Fibroblast of lung (primary cell): ENCODE measurements at regions not wholly inside any gene's neighbourhood (a gene's known extent, or its start where the extent isn't known, plus 50 kb on each side); places are given as distances from the start of the nearest gene placed in this dataset.

Experiments used
- DNase-seq, 2 donors: peaks; one replicate each; pipeline versions ENCODE4 v3.0.0 to v3.0.0-alpha.2; 2010; ENCODE audit warnings: low read depth in 2 of 2
- H2AFZ ChIP-seq: 2 replicates; pipeline ENCODE4 v1.5.1; 2012; ENCODE audit warnings: low read length, control low read depth, inconsistent platforms
- H3K27ac ChIP-seq: 2 replicates; pipeline ENCODE4 v1.5.1; 2011; ENCODE audit warnings: low read length, control low read depth; ENCODE audit not compliant: insufficient read depth
- H3K27me3 ChIP-seq: 2 replicates; pipeline ENCODE4 v1.5.1; 2011; ENCODE audit warnings: mild to moderate bottlenecking, low read length; ENCODE audit not compliant: control insufficient read depth, insufficient read depth
- H3K36me3 ChIP-seq: 2 replicates; pipeline ENCODE4 v1.5.1; 2011; ENCODE audit warnings: low read length; ENCODE audit not compliant: control insufficient read depth, insufficient read depth
- H3K4me1 ChIP-seq: 2 replicates; pipeline ENCODE4 v1.5.1; 2011; ENCODE audit warnings: low read length; ENCODE audit not compliant: control insufficient read depth, insufficient read depth; ENCODE audit errors: extremely low read depth
- H3K4me2 ChIP-seq: 2 replicates; pipeline ENCODE4 v1.5.1; 2011; ENCODE audit warnings: low read length, control low read depth; ENCODE audit not compliant: insufficient read depth; ENCODE audit errors: extremely low read depth
- H3K4me3 ChIP-seq, 4 experiments: fragments of 200-600 bp in 1 of 4; sonication (generic) in 1 of 4; replicated peaks in 1 of 4; 2 replicates each; pipeline ENCODE4 v1.5.1; 2011 to 2016; ENCODE audit warnings: low read length in 4 of 4, low read depth in 3 of 4, mild to moderate bottlenecking in 3 of 4, control low read depth in 2 of 4, inconsistent platforms in 1 of 4, mixed read lengths in 1 of 4; ENCODE audit not compliant: insufficient read depth in 1 of 4; ENCODE audit errors: control extremely low read depth in 1 of 4
- H3K79me2 ChIP-seq: 2 replicates; pipeline ENCODE4 v1.5.1; 2012; ENCODE audit warnings: mild to moderate bottlenecking, low read length, inconsistent platforms; ENCODE audit not compliant: control insufficient read depth, insufficient read depth
- H3K9ac ChIP-seq: 2 replicates; pipeline ENCODE4 v1.5.1; 2011; ENCODE audit warnings: mild to moderate bottlenecking, low read length, control low read depth; ENCODE audit not compliant: insufficient read depth
- H3K9me3 ChIP-seq: 2 replicates; pipeline ENCODE4 v1.5.1; 2012; ENCODE audit warnings: low read depth, low read length; ENCODE audit not compliant: control insufficient read depth, insufficient read depth
- H4K20me1 ChIP-seq: 2 replicates; pipeline ENCODE4 v1.5.1; 2011; ENCODE audit warnings: low read length; ENCODE audit not compliant: control insufficient read depth, insufficient read depth; ENCODE audit errors: extremely low read depth
- EZH2 ChIP-seq: IDR thresholded peaks from 2 replicates; pipeline ENCODE4 v1.5.1; 2012; ENCODE audit warnings: low read length, control low read depth, mild to moderate bottlenecking; ENCODE audit errors: missing control alignments
- TF ChIP-seq, protein P1 (sequence below), 2 donors: IDR thresholded peaks in 1 of 2; conservative IDR thresholded peaks in 1 of 2; 1 replicate in 1 of 2; 2 replicates in 1 of 2; pipeline ENCODE4 v1.5.1; 2011 to 2012; ENCODE audit warnings: low read length in 2 of 2, control low read depth in 1 of 2, inconsistent platforms in 1 of 2, low read depth in 1 of 2, mild to moderate bottlenecking in 1 of 2

DNA sequence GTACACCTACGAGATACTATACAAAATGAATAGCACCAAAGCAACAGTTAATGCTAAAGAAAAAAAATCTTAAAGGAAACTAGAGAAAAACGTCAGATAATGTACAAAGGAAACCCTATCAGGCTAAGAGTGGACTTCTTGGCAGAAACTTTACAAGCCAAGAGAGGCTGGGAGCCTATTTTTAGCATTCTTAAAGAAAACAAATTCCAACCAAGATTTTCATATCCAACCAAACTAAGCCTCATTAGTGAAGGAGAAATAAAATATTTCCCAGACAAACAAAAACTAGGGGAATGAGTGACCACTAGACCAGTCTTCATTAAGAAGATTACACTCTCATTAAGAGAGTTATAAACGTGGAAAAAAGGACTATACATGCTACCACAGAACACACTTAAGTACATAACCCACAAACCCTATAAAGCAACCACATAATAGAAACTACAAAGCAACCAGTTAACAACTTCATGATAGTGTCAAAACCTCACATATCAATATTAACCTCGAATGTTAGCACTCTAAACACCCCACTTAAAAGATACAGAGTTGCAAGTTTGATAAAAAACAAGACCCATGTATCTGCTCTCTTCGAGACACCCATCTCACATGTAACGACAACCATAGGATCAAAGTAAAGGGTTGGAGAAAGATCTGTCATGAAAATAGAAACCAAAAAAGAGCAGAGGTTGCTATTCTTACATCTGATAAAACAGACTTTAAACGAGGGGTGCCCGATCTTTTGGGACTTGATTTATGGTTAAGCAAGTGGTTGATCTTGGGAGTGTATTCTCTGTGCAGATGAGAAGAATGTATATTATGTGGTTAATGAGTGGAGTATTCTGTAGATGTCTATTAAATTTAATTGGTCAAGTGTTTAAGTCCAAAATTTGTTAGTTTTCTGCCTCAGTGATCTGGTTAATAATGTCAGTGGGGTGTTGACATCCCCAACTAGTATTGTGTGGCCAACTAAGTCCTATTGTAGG lies 1301.4 kb downstream of the PLA2G4A start:
- no peaks in the 10 kb centered on the region for H4K20me1 ChIP-seq
- H3K27me3 ChIP-seq: no peaks in the 10 kb centered on the region
- no peaks in the 10 kb centered on the region for H3K4me1 ChIP-seq
- no peak overlapping the region for H3K27ac ChIP-seq
- no peaks in the 10 kb centered on the region for H3K79me2 ChIP-seq
- H3K4me2 ChIP-seq: no peak overlapping the region
- no peak for TF ChIP-seq EZH2
- TF ChIP-seq, protein P1, sequence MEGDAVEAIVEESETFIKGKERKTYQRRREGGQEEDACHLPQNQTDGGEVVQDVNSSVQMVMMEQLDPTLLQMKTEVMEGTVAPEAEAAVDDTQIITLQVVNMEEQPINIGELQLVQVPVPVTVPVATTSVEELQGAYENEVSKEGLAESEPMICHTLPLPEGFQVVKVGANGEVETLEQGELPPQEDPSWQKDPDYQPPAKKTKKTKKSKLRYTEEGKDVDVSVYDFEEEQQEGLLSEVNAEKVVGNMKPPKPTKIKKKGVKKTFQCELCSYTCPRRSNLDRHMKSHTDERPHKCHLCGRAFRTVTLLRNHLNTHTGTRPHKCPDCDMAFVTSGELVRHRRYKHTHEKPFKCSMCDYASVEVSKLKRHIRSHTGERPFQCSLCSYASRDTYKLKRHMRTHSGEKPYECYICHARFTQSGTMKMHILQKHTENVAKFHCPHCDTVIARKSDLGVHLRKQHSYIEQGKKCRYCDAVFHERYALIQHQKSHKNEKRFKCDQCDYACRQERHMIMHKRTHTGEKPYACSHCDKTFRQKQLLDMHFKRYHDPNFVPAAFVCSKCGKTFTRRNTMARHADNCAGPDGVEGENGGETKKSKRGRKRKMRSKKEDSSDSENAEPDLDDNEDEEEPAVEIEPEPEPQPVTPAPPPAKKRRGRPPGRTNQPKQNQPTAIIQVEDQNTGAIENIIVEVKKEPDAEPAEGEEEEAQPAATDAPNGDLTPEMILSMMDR (conservative IDR thresholded peaks at IDR 0.05 in 1 of 2, IDR thresholded peaks at IDR 0.05 in 1 of 2; ENCODE audit: low read depth in 1 of 2, low read length in 2 of 2): no peak
- no peak overlapping the region for H3K9ac ChIP-seq
- H3K4me3 ChIP-seq: no peak overlapping the region
- H3K36me3 ChIP-seq: no peaks in the 10 kb centered on the region
- H3K9me3 ChIP-seq: no peaks in the 10 kb centered on the region
- DNase-seq: peak in 1 of 2 donors; percentile 17
- H2AFZ ChIP-seq: no peak overlapping the region

DNA sequence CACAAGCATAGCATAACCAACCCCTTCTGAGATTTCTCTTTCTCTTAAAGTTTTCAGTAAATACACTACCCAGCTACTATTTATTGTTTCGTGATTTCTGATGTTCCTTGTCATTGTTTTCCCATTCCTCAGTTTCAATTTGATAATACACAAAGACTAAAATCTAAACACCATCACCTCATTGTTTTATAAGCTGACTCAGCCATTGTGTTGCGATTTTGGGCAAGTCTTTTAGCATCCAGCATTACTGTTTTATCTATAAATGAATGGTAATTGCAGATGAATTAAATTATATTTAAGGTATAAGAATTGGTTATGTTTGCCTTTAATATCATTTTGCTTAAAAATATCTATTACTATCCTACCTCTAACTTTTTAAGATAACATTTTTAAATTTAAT lies 1308.5 kb downstream of the PLA2G4A start:
- Histone ChIP-seq H3K79me2 (no peaks in the 10 kb centered on the region), H3K4me3 (no peak overlapping the region), H3K9ac (no peak overlapping the region), H2AFZ (no peak overlapping the region), H3K4me1 (no peaks in the 10 kb centered on the region), H3K36me3 (no peaks in the 10 kb centered on the region), H3K27me3 (no peaks in the 10 kb centered on the region), H3K27ac (no peak overlapping the region), H3K9me3 (no peaks in the 10 kb centered on the region), H4K20me1 (no peaks in the 10 kb centered on the region), H3K4me2 (no peak overlapping the region)
- DNase-seq: no peak
- TF ChIP-seq EZH2: no peak
- TF ChIP-seq, protein P1 (conservative IDR thresholded peaks at IDR 0.05 in 1 of 2, IDR thresholded peaks at IDR 0.05 in 1 of 2; ENCODE audit: low read depth in 1 of 2, low read length in 2 of 2): no peak

DNA sequence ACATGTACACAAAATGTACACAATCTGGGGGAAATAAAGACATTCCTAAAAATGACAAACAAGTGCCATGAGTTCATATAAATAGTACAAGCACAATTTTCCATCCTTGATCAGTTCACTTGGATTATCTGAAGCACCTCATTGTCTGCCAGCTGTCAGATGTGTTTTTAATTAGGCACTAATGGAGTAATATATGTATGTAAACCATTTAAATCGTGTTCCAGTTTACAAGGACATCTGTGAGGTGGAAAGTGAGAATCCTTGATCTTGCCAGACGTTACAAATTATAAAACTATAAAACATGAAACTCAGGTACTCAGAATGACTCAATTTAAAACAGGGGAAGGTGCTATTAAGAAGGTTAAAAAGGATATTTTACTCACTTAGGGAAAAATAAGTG lies 1312.2 kb downstream of the PLA2G4A start:
- no peaks in the 10 kb centered on the region for H4K20me1 ChIP-seq
- no peak overlapping the region for H3K27ac ChIP-seq
- H3K9ac ChIP-seq: no peak overlapping the region
- H3K27me3 ChIP-seq: no peaks in the 10 kb centered on the region
- H3K4me2 ChIP-seq: no peak overlapping the region
- no peaks in the 10 kb centered on the region for H3K36me3 ChIP-seq
- no peaks in the 10 kb centered on the region for H3K9me3 ChIP-seq
- TF ChIP-seq, protein P1 (conservative IDR thresholded peaks at IDR 0.05 in 1 of 2, IDR thresholded peaks at IDR 0.05 in 1 of 2; ENCODE audit: low read depth in 1 of 2, low read length in 2 of 2): no peak
- no peak for TF ChIP-seq EZH2
- H3K4me3 ChIP-seq: no peak overlapping the region
- no peak for DNase-seq
- H3K79me2 ChIP-seq: no peaks in the 10 kb centered on the region
- no peaks in the 10 kb centered on the region for H3K4me1 ChIP-seq
- no peak overlapping the region for H2AFZ ChIP-seq
